DOHH2 (cell line): ENCODE measurements at regions not wholly inside any gene's neighbourhood (a gene's known extent, or its start where the extent isn't known, plus 50 kb on each side); places are given as distances from the start of the nearest gene placed in this dataset.

Experiments
- H3F3A ChIP-seq: fragments of 200-600 bp; sonication (generic), shearing (Covaris generic); 2 replicates; pipeline ENCODE4 v1.6.0; 2016; ENCODE audit warnings: antibody characterized with exemption, mild to moderate bottlenecking; ENCODE audit not compliant: control insufficient read depth, insufficient read depth
- H3K27ac ChIP-seq: fragments of 200-600 bp; sonication (generic); 2 replicates; pipeline ENCODE4 v1.5.1; 2014; ENCODE audit warnings: low read depth, mild to moderate bottlenecking, low read length, moderate library complexity
- H3K27me3 ChIP-seq: fragments of 200-600 bp; sonication (generic); 2 replicates; pipeline ENCODE4 v1.6.1; 2014; ENCODE audit warnings: mild to moderate bottlenecking, low read length, mixed read lengths; ENCODE audit not compliant: control insufficient read depth
- H3K36me3 ChIP-seq: fragments of 200-600 bp; sonication (generic); 2 replicates; pipeline ENCODE4 v1.6.1; 2014; ENCODE audit warnings: mild to moderate bottlenecking, low read length, moderate library complexity, mixed read lengths; ENCODE audit not compliant: control insufficient read depth
- H3K4me1 ChIP-seq: fragments of 200-600 bp; sonication (generic); 2 replicates; pipeline ENCODE4 v1.6.1; 2014; ENCODE audit warnings: mild to moderate bottlenecking, low read length, mixed read lengths; ENCODE audit not compliant: control insufficient read depth
- H3K4me2 ChIP-seq: fragments of 200-600 bp; sonication (generic); 2 replicates; pipeline ENCODE4 v1.6.0; 2014; ENCODE audit warnings: mild to moderate bottlenecking, low read length, moderate library complexity
- H3K4me3 ChIP-seq: fragments of 200-600 bp; sonication (generic); 2 replicates; pipeline ENCODE4 v1.5.1; 2014; ENCODE audit warnings: mild to moderate bottlenecking, low read length, mixed read lengths
- H3K79me2 ChIP-seq: fragments of 200-600 bp; sonication (generic); 2 replicates; pipeline ENCODE4 v1.6.1; 2014; ENCODE audit warnings: mild to moderate bottlenecking, low read length, mixed read lengths; ENCODE audit not compliant: control insufficient read depth
- H3K9me2 ChIP-seq: fragments of 200-600 bp; sonication (generic); replicated peaks from 2 replicates; pipeline ENCODE4 v1.6.1; 2014; ENCODE audit warnings: mild to moderate bottlenecking, low read length, mixed read lengths; ENCODE audit not compliant: control insufficient read depth
- H3K9me3 ChIP-seq: fragments of 200-600 bp; sonication (generic); 2 replicates; pipeline ENCODE4 v1.6.1; 2014; ENCODE audit warnings: antibody characterized with exemption, low read length, mixed read lengths; ENCODE audit not compliant: control insufficient read depth, insufficient read depth
- H4K20me1 ChIP-seq: fragments of 200-600 bp; sonication (generic); 2 replicates; pipeline ENCODE4 v1.6.0; 2014; ENCODE audit warnings: low read depth, mild to moderate bottlenecking, antibody characterized with exemption, low read length, moderate library complexity; ENCODE audit not compliant: control insufficient read depth, insufficient read depth
- CTCF ChIP-seq: fragments of 200-600 bp; sonication (generic); IDR thresholded peaks from one replicate; pipeline ENCODE4 v1.5.1; 2014; ENCODE audit warnings: antibody characterized with exemption, mild to moderate bottlenecking, low read depth, low read length; ENCODE audit not compliant: poor library complexity, severe bottlenecking
- EZH2phosphoT487 ChIP-seq: fragments of 200-600 bp; sonication (generic); IDR thresholded peaks from 2 replicates; pipeline ENCODE4 v1.6.1; 2017; ENCODE audit warnings: borderline replicate concordance, mild to moderate bottlenecking, antibody characterized with exemption, low read length, moderate library complexity, mixed read lengths

- no peaks in the 10 kb centered on the region for H3K79me2 ChIP-seq
- no peaks in the 10 kb centered on the region for H3K27me3 ChIP-seq
- no peak overlapping the region for H3K4me2 ChIP-seq
- H3K9me2 ChIP-seq, result no peaks in the 10 kb centered on the region; the same call in 1 of the 2 replicates
- no peaks in the 10 kb centered on the region for H3K4me1 ChIP-seq
- H4K20me1 ChIP-seq, result no peaks in the 10 kb centered on the region
- H3F3A ChIP-seq, result no peaks in the 10 kb centered on the region
- no peak overlapping the region for H3K4me3 ChIP-seq
- no peaks in the 10 kb centered on the region for H3K9me3 ChIP-seq
- TF ChIP-seq CTCF (no peak), EZH2phosphoT487 (no peak)
- no peak overlapping the region for H3K27ac ChIP-seq
- no peaks in the 10 kb centered on the region for H3K36me3 ChIP-seq
Observed at GRCh38 chr7:97293031-97293430, 175.5 kb downstream of the SDHAF3 start.

- Histone ChIP-seq H3K9me3 (no peaks in the 10 kb centered on the region), H3K36me3 (no peaks in the 10 kb centered on the region), H3F3A (no peaks in the 10 kb centered on the region), H4K20me1 (no peaks in the 10 kb centered on the region), H3K4me1 (no peaks in the 10 kb centered on the region), H3K27me3 (no peaks in the 10 kb centered on the region), H3K4me2 (no peak overlapping the region), H3K9me2 (no peaks in the 10 kb centered on the region), H3K79me2 (no peaks in the 10 kb centered on the region), H3K27ac (no peak overlapping the region), H3K4me3 (no peak overlapping the region)
- TF ChIP-seq EZH2phosphoT487 (no peak), CTCF (no peak)
Observed at GRCh38 chr7:97298561-97298960, 181.1 kb downstream of the SDHAF3 start.

GRCh38 chr7:97305589-97305988, 188.1 kb downstream of the SDHAF3 start:
- no peaks in the 10 kb centered on the region for H4K20me1 ChIP-seq
- no peak overlapping the region for H3K4me2 ChIP-seq
- no peaks in the 10 kb centered on the region for H3F3A ChIP-seq
- H3K9me2 ChIP-seq, result no peaks in the 10 kb centered on the region
- no peak overlapping the region for H3K4me3 ChIP-seq
- H3K27me3 ChIP-seq, result peaks cover 4% of the 10 kb centered on the region; the same call in 1 of the 2 replicates
- no peak overlapping the region for H3K27ac ChIP-seq
- H3K4me1 ChIP-seq, result no peaks in the 10 kb centered on the region
- H3K9me3 ChIP-seq, result no peaks in the 10 kb centered on the region; the same call in 1 of the 2 replicates
- no peak for TF ChIP-seq EZH2phosphoT487
- TF ChIP-seq CTCF, result no peak
- no peaks in the 10 kb centered on the region for H3K36me3 ChIP-seq
- no peaks in the 10 kb centered on the region for H3K79me2 ChIP-seq
